Peyer's patch (tissue), 4 donors: ENCODE measurements at regions not wholly inside any gene's neighbourhood (a gene's known extent, or its start where the extent isn't known, plus 50 kb on each side); places are given as distances from the start of the nearest gene placed in this dataset.

Experiments used
- POLR2A ChIP-seq, 2 donors: fragments of 450-650 bp; IDR thresholded peaks; one replicate each; pipeline ENCODE4 v1.5.1; 2017; ENCODE audit warnings: antibody characterized with exemption in 2 of 2, mild to moderate bottlenecking in 2 of 2, moderate library complexity in 2 of 2
- TF ChIP-seq, protein P1 (sequence below), 6 experiments: fragments of 450-650 bp in 4 of 6; fragments of 200-600 bp in 2 of 6; sonication (generic) in 1 of 6; IDR thresholded peaks; one replicate each; pipeline ENCODE4 v1.5.1; 2017 to 2019; ENCODE audit warnings: antibody characterized with exemption in 6 of 6, mild to moderate bottlenecking in 3 of 6, moderate library complexity in 1 of 6

DNA sequence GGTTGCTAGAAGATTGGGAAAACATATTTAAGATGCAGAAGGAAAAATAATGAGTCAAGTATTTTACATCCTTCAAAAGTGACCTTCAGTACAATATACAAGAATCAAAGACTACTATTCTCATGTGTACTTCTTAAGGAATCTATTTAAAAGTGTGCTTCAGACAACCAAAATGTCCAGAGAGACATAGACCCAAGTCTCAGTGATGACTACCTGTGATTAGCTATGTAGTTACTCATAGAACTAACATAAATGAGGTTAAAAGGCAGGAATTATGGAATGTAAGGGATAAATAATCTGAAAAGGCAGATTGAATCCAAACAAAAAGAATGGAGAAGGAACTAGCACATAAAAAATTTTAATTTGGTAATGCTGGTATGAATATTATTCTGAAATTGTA, 634.7 kb upstream of the FAM241A start:
- no peak for TF ChIP-seq POLR2A (IDR thresholded peaks at IDR 0.05)
- TF ChIP-seq, protein P1, sequence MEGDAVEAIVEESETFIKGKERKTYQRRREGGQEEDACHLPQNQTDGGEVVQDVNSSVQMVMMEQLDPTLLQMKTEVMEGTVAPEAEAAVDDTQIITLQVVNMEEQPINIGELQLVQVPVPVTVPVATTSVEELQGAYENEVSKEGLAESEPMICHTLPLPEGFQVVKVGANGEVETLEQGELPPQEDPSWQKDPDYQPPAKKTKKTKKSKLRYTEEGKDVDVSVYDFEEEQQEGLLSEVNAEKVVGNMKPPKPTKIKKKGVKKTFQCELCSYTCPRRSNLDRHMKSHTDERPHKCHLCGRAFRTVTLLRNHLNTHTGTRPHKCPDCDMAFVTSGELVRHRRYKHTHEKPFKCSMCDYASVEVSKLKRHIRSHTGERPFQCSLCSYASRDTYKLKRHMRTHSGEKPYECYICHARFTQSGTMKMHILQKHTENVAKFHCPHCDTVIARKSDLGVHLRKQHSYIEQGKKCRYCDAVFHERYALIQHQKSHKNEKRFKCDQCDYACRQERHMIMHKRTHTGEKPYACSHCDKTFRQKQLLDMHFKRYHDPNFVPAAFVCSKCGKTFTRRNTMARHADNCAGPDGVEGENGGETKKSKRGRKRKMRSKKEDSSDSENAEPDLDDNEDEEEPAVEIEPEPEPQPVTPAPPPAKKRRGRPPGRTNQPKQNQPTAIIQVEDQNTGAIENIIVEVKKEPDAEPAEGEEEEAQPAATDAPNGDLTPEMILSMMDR (IDR thresholded peaks at IDR 0.05) = no peak
